Activated CD4-positive, alpha-beta memory T cell treated with anti-CD3 and anti-CD28 coated beads, Interleukin-2, amount 10 ng/mL, durations not matched to agents 7 days and 5 days (primary cell): ENCODE measurements at regions not wholly inside any gene's neighbourhood (a gene's known extent, or its start where the extent isn't known, plus 50 kb on each side); places are given as distances from the start of the nearest gene placed in this dataset.

ENCODE experiments used
- CTCF ChIA-PET: fragments of 350-600 bp; sonication (Branson Sonifier 250); formaldehyde crosslinking; loops from one replicate; lab custom pipeline; 2021; ENCODE audit warnings: antibody characterized with exemption, inconsistent platforms; lab: Charles Lee
- POLR2A ChIA-PET: fragments of 350-600 bp; sonication (Branson Sonifier 250); formaldehyde crosslinking; loops from one replicate; lab custom pipeline; 2021; ENCODE audit warnings: antibody characterized with exemption; lab: Charles Lee
- DNase-seq: peaks from one replicate; pipeline ENCODE4 v3.0.0-alpha.2; 2020
- H3K27ac Mint-ChIP-seq: one replicate; pipeline ENCODE4 v1.8.0; 2021; ENCODE audit warnings: mild to moderate bottlenecking, mixed read lengths
- H3K27me3 Mint-ChIP-seq: one replicate; pipeline ENCODE4 v1.8.0; 2021; ENCODE audit warnings: mixed read lengths
- H3K36me3 Mint-ChIP-seq: one replicate; pipeline ENCODE4 v1.8.0; 2021; ENCODE audit warnings: low read depth, mixed read lengths
- H3K4me1 Mint-ChIP-seq: one replicate; pipeline ENCODE4 v1.8.0; 2021; ENCODE audit warnings: mixed read lengths
- H3K4me3 Mint-ChIP-seq: one replicate; pipeline ENCODE4 v1.8.0; 2021; ENCODE audit warnings: mild to moderate bottlenecking, mixed read lengths
- H3K9me3 Mint-ChIP-seq: one replicate; pipeline ENCODE4 v1.8.0; 2021; ENCODE audit warnings: mixed read lengths

DNA sequence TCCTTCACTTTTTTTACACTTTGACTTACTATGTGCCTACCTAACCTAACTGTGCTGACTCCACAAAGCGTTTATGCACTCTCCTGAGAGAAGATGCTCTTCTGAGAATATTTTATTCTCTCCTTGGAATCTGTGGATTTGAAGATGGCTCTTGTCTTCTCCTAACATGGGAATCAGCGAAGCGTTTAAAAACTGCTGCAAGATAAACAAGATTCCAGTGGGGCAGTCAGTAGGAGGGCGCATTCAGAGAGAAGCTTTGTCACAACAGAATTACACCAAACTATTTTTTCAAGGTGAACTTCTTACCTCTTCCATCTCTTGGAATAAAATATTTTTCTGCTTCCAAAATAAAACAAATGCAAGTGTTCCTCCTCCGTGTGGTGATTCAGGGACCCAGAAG, 113.1 kb downstream of the FOXD2 start:
- Mint-ChIP-seq H3K36me3 (no peaks in the 10 kb centered on the region), H3K4me1 (no peaks in the 10 kb centered on the region), H3K9me3 (no peaks in the 10 kb centered on the region), H3K4me3 (no peak overlapping the region), H3K27me3 (peaks cover 12% of the 10 kb centered on the region), H3K27ac (no peak overlapping the region)
- POLR2A ChIA-PET, result no interaction called here
- no peak for DNase-seq
- CTCF ChIA-PET, result interaction anchor here (0.7 kb wide), 1 partner anchor 951 kb away, joined by 3 read pairs; no protein-coding TSS in a partner anchor

- Mint-ChIP-seq H3K27ac (no peak overlapping the region), H3K4me3 (no peak overlapping the region), H3K27me3 (peaks cover 10% of the 10 kb centered on the region), H3K36me3 (no peaks in the 10 kb centered on the region), H3K4me1 (no peaks in the 10 kb centered on the region), H3K9me3 (no peaks in the 10 kb centered on the region)
- ChIA-PET POLR2A (no interaction called here), CTCF (no interaction called here)
- DNase-seq, result no peak
These were observed 114.2 kb downstream of the FOXD2 start for GRCh38 chr1:47551971-47552528.

DNA sequence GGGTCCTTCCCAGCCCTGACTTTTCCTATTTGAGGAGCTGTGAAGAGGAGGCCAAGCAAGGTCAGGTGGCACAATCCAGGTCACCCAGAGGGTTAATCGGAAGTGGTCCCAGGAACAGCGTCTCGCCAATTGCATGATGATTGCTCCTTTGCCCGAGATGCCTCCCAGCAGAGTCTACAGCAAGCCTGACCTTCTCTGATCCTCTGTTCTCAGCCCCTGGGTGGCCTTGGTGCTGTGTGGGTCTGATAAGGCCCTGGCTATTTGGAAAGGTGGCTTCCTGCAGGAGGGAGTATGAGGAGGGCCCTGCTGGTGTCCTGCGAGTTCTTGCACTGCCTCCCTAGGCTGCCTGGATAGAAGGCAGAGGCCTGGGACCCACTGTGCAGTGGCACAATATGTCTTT, 116.2 kb downstream of the FOXD2 start:
- ChIA-PET POLR2A (no interaction called here), CTCF (no interaction called here)
- Mint-ChIP-seq H3K36me3 (no peaks in the 10 kb centered on the region), H3K9me3 (no peaks in the 10 kb centered on the region), H3K4me3 (no peak overlapping the region), H3K27ac (no peak overlapping the region), H3K4me1 (no peaks in the 10 kb centered on the region), H3K27me3 (peaks cover 15% of the 10 kb centered on the region)
- DNase-seq, result no peak

DNA sequence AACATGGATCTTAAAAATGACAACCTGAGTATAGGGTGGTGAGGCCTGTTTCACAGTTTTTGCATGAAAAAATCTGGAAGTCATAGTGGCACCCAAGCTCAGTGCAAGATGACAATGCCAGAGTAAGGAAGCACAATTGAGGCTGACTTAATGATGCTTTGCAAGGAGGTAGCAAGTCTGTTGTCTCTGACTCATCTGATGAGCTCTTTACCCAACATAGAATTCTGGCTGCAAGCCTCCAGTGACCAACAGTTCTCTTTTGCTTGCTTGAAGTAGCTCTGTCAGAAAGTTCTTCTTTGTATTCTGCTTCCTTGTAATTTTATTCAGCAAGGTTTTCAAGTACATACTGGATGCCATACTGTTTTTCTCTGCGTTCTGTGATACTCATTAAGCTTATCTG, 117.1 kb downstream of the FOXD2 start:
- no peak for DNase-seq
- POLR2A ChIA-PET, result no interaction called here

GRCh38 chr1:47555306-47555705, 117.5 kb downstream of the FOXD2 start:
- POLR2A ChIA-PET, result no interaction called here
- Mint-ChIP-seq H3K4me3 (no peak overlapping the region), H3K4me1 (no peaks in the 10 kb centered on the region), H3K9me3 (no peaks in the 10 kb centered on the region), H3K36me3 (no peaks in the 10 kb centered on the region), H3K27ac (no peak overlapping the region), H3K27me3 (peaks cover 15% of the 10 kb centered on the region)
- DNase-seq, result no peak
- CTCF ChIA-PET, result no interaction called here

More for the DNA sequence above, 117.1 kb downstream of the FOXD2 start:
- no peak overlapping the region for H3K4me3 Mint-ChIP-seq
- no peaks in the 10 kb centered on the region for H3K9me3 Mint-ChIP-seq
- H3K36me3 Mint-ChIP-seq, result no peaks in the 10 kb centered on the region
- H3K4me1 Mint-ChIP-seq, result no peaks in the 10 kb centered on the region
- H3K27ac Mint-ChIP-seq, result no peak overlapping the region
- peaks cover 15% of the 10 kb centered on the region for H3K27me3 Mint-ChIP-seq
- CTCF ChIA-PET, result no interaction called here

DNA sequence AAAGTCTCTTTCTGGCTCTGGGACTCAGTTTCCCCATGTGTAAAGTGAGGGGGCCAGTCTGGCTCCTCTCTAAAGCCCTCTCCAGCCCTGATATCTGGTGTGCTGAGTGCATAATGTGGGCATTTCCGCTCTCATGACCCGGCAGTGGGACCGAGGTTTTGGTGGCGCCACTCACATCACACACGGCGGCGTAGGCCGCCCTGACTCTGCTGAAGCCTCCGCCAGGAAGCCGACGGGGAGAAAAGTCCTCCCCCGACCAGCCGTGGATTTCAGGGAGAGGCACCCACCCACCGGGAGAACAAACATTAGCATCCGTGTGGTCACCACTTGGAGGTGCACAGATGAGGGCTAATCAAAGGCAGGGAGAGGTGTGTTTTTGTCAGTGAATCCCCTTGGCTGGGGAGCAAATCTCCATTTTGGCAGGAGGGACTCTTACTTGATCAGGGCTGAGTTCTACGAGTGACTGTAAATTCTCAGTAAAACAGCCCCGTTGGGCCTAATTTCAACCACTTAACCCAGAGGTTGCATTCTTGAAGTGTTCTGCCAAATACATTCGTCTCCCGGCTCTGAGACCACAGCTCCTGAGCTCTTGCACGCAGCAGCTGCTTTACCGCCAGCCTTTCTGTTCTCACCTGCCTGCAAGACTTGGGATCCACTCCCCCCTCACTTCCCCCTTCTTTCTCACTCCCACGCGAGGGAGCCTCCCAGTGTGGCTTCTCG, 118.2 kb downstream of the FOXD2 start:
- no peaks in the 10 kb centered on the region for H3K4me1 Mint-ChIP-seq
- no peaks in the 10 kb centered on the region for H3K36me3 Mint-ChIP-seq
- ChIA-PET CTCF (no interaction called here), POLR2A (no interaction called here)
- H3K27ac Mint-ChIP-seq, result no peak overlapping the region
- no peak overlapping the region for H3K4me3 Mint-ChIP-seq
- peaks cover 15% of the 10 kb centered on the region for H3K27me3 Mint-ChIP-seq
- no peak for DNase-seq
- H3K9me3 Mint-ChIP-seq, result no peaks in the 10 kb centered on the region

DNA sequence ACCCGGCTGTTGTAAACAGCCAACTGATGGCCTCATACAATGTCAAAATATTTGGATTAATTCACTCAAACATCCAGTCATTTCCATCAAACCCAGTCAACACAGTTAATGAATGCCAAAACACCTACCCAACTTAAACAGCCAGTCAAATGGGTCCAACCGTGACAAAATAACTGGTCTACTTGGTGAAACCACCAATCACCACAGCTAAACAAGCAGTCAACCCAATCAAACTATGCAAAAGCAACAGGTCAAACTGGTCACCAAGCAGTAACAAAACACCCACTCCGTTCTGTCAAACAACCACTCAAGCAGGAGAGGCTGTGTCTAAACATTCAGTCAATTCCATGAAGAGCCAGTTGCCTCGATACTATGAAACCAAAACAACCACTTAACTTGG, 119.2 kb downstream of the FOXD2 start:
- DNase-seq, result no peak
- no peak overlapping the region for H3K27ac Mint-ChIP-seq
- no peaks in the 10 kb centered on the region for H3K9me3 Mint-ChIP-seq
- ChIA-PET POLR2A (no interaction called here), CTCF (no interaction called here)
- no peaks in the 10 kb centered on the region for H3K4me1 Mint-ChIP-seq
- no peak overlapping the region for H3K4me3 Mint-ChIP-seq
- H3K36me3 Mint-ChIP-seq, result no peaks in the 10 kb centered on the region
- peaks cover 18% of the 10 kb centered on the region for H3K27me3 Mint-ChIP-seq

GRCh38 chr1:47558601-47559593, 121.1 kb downstream of the FOXD2 start:
- H3K9me3 Mint-ChIP-seq, result no peaks in the 10 kb centered on the region
- H3K36me3 Mint-ChIP-seq, result no peaks in the 10 kb centered on the region
- DNase-seq, result no peak
- CTCF ChIA-PET, result interaction anchor here (1.2 kb wide), 1 partner anchor 195 kb away, joined by 4 read pairs; no protein-coding TSS in a partner anchor
- peaks cover 21% of the 10 kb centered on the region for H3K27me3 Mint-ChIP-seq
- POLR2A ChIA-PET, result no interaction called here
- peaks cover 1% of the 10 kb centered on the region for H3K4me1 Mint-ChIP-seq
- no peak overlapping the region for H3K27ac Mint-ChIP-seq
- no peak overlapping the region for H3K4me3 Mint-ChIP-seq

DNA sequence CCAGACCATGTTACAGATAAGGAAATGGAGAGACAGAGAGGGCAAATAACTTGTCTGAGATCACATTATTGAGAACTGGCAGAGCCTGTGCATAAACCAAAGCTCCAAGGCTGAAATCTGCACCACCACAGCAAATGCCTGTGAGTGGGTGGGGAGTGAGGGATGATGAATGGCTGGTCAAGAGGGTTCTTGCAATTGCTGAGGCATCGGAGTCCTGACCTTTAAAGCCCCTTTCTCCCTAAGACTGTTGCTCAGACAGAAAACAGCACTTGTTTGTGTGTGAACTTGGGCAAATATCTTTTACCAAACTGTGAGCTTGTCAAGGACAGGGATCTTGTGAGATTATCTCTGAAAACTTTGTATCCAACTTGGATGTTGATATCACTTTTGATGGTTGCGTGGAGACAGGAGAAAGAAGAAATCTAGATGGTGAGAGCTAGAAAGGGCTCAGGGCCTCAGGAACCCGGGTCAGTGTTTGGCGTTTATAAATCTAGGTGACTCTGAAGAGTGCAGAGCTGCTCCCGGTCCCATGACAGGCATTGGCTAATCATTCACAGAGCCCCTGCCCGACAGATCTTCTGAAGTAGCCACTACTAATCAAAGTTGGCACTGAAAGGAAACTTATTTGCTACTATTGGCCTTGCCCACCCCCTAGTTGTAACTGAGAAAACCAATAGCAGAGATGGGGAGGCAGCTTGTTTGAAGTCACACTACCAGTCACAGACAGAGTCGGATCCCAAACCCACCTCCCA, 122.3 kb downstream of the FOXD2 start:
- Mint-ChIP-seq H3K4me3 (no peak overlapping the region), H3K27ac (no peak overlapping the region), H3K36me3 (no peaks in the 10 kb centered on the region), H3K9me3 (no peaks in the 10 kb centered on the region), H3K4me1 (peaks cover 1% of the 10 kb centered on the region), H3K27me3 (peaks cover 23% of the 10 kb centered on the region)
- ChIA-PET POLR2A (no interaction called here), CTCF (interaction anchor here (1.1 to 1.2 kb wide), 2 partner anchors 17 to 193 kb away, joined by 3 to 4 read pairs; no protein-coding TSS in a partner anchor)
- no peak for DNase-seq

DNA sequence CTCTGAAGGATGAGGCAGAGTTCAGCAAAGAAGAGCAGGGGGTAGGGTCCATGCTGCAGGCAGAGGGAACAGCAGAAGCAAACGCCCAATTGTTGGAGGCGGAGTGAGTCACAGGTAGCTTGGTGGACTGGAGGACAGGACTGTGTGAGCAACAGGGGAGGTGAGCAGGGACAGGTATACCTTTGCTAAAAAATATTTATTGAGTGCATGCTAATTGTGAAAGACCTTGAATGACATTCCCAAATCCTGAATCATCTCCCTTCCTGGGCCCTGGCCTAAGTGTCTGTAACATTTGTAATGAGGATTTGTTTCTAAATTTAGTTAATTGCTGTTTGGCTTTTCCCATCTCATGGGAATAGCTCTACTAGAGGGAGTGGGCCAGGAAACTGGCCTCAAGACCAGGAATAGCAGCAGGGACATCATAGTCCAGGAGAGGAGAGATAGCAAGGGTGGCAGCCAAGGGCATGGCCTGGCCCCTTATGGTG, 123.7 kb downstream of the FOXD2 start:
- ChIA-PET POLR2A (no interaction called here), CTCF (no interaction called here)
- Mint-ChIP-seq H3K9me3 (no peaks in the 10 kb centered on the region), H3K4me1 (peaks cover 1% of the 10 kb centered on the region), H3K36me3 (no peaks in the 10 kb centered on the region), H3K27me3 (peaks cover 23% of the 10 kb centered on the region), H3K27ac (no peak overlapping the region), H3K4me3 (no peak overlapping the region)
- no peak for DNase-seq

GRCh38 chr1:47562147-47562546, 124.3 kb downstream of the FOXD2 start:
- Mint-ChIP-seq H3K4me1 (peaks cover 1% of the 10 kb centered on the region), H3K4me3 (no peak overlapping the region), H3K27ac (no peak overlapping the region), H3K36me3 (no peaks in the 10 kb centered on the region), H3K27me3 (peaks cover 23% of the 10 kb centered on the region), H3K9me3 (no peaks in the 10 kb centered on the region)
- POLR2A ChIA-PET, result no interaction called here
- CTCF ChIA-PET, result no interaction called here
- no peak for DNase-seq

DNA sequence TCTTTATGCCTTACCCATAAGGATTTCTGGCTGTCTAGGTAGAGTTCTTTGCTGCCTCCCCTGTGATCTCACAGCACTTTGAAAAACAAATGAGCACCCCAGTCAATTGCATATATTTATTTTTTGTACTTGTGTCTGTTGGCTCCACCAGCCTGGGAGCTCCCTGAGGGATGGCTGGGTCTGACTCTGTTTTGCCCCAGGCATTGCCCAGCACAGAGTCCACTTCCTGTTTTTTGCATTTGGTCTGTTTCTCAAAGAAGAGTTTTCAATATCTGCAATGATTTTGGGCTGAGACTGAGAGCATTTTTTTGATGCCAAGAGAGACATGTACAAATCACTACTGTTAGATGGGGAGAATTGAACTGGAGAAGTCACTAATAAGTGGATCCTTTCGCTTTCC, 125.0 kb downstream of the FOXD2 start:
- ChIA-PET POLR2A (no interaction called here), CTCF (no interaction called here)
- no peaks in the 10 kb centered on the region for H3K36me3 Mint-ChIP-seq
- no peak overlapping the region for H3K4me3 Mint-ChIP-seq
- DNase-seq, result no peak
- peaks cover 20% of the 10 kb centered on the region for H3K27me3 Mint-ChIP-seq
- H3K27ac Mint-ChIP-seq, result no peak overlapping the region
- peaks cover 1% of the 10 kb centered on the region for H3K4me1 Mint-ChIP-seq
- H3K9me3 Mint-ChIP-seq, result no peaks in the 10 kb centered on the region
